HepG2 (cell line): ENCODE measurements at regions not wholly inside any gene's neighbourhood (a gene's known extent, or its start where the extent isn't known, plus 50 kb on each side); places are given as distances from the start of the nearest gene placed in this dataset.

Experiments used
- CREM ChIP-seq, 2 experiments: sonication (generic) in 1 of 2; formaldehyde crosslinking in 1 of 2; IDR thresholded peaks; 2 replicates each; pipeline versions ENCODE4 v1.4.0 to v1.6.1; 2016 to 2020; ENCODE audit warnings: antibody characterized with exemption in 1 of 2, mild to moderate bottlenecking in 1 of 2, missing genetic modification reagents in 1 of 2
- EP300 ChIP-seq, 3 experiments: sonication (generic) in 1 of 3; formaldehyde crosslinking in 1 of 3; IDR thresholded peaks; 2 replicates each; pipeline versions ENCODE4 v1.5.1 to v1.6.1; 2011 to 2020; ENCODE audit warnings: low read depth in 2 of 3, low read length in 2 of 3, borderline replicate concordance in 1 of 3, improper control_type of control experiment in 1 of 3, mild to moderate bottlenecking in 1 of 3, missing genetic modification reagents in 1 of 3, moderate library complexity in 1 of 3
- FOXA1 ChIP-seq, 2 experiments: fragments of 450-650 bp in 1 of 2; sonication (generic) in 1 of 2; formaldehyde crosslinking in 1 of 2; IDR thresholded peaks; 2 replicates each; pipeline versions ENCODE4 v1.4.0 to v1.6.1; 2016 to 2020; ENCODE audit warnings: missing genetic modification reagents in 1 of 2
- FOXO1 ChIP-seq: sonication (generic); formaldehyde crosslinking; IDR thresholded peaks from 2 replicates; pipeline ENCODE4 v1.4.0; 2020; ENCODE audit warnings: missing genetic modification reagents
- MYC ChIP-seq: sonication (generic); formaldehyde crosslinking; IDR thresholded peaks from 2 replicates; pipeline ENCODE4 v1.9.0; 2021; ENCODE audit warnings: missing genetic modification reagents, borderline replicate concordance
- PHF5A ChIP-seq: IDR thresholded peaks from one replicate; pipeline ENCODE4 v1.6.1; 2018; ENCODE audit warnings: low read depth, missing genetic modification reagents; ENCODE audit not compliant: unreplicated experiment
- POLR2A ChIP-seq, 2 experiments: IDR thresholded peaks; 2 replicates each; pipeline ENCODE4 v1.6.1; 2011; ENCODE audit warnings: low read depth in 2 of 2, low read length in 2 of 2, mild to moderate bottlenecking in 1 of 2, moderate library complexity in 1 of 2; ENCODE audit not compliant: insufficient read depth in 1 of 2
- ZBTB21 ChIP-seq: sonication (generic); formaldehyde crosslinking; IDR thresholded peaks from 2 replicates; pipeline ENCODE4 v1.4.0; 2020; ENCODE audit warnings: missing genetic modification reagents
- ZNF253 ChIP-seq: sonication (generic); formaldehyde crosslinking; IDR thresholded peaks from 2 replicates; pipeline ENCODE4 v1.8.0; 2022; ENCODE audit warnings: mild to moderate bottlenecking, missing genetic modification reagents, borderline replicate concordance
- TF ChIP-seq, protein P1 (sequence below): sonication (generic); formaldehyde crosslinking; IDR thresholded peaks from 2 replicates; pipeline ENCODE4 v1.5.0; 2020; ENCODE audit warnings: missing genetic modification reagents

GRCh38 chr11:109305009-109305408 is 117.0 kb upstream of the C11orf87 start:
- TF ChIP-seq ZBTB21 (CRISPR knock-in tag) = no peak
- TF ChIP-seq, protein P1, sequence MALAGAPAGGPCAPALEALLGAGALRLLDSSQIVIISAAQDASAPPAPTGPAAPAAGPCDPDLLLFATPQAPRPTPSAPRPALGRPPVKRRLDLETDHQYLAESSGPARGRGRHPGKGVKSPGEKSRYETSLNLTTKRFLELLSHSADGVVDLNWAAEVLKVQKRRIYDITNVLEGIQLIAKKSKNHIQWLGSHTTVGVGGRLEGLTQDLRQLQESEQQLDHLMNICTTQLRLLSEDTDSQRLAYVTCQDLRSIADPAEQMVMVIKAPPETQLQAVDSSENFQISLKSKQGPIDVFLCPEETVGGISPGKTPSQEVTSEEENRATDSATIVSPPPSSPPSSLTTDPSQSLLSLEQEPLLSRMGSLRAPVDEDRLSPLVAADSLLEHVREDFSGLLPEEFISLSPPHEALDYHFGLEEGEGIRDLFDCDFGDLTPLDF (CRISPR knock-in tag) = no peak
- no peak for TF ChIP-seq FOXO1 (CRISPR knock-in tag)
- TF ChIP-seq POLR2A (IDR thresholded peaks at IDR 0.05; ENCODE audit: insufficient read depth in 1 of 2, low read depth in 2 of 2, low read length in 2 of 2) = no peak
- no peak for TF ChIP-seq EP300 (IDR thresholded peaks at IDR 0.05; ENCODE audit: low read depth in 2 of 2, low read length in 2 of 2)
- TF ChIP-seq EP300 (CRISPR knock-in tag; IDR thresholded peaks at IDR 0.05; ENCODE audit: borderline replicate concordance) = no peak
- TF ChIP-seq CREM (IDR thresholded peaks at IDR 0.05) = no peak
- no peak for TF ChIP-seq CREM (CRISPR knock-in tag; IDR thresholded peaks at IDR 0.05)
- TF ChIP-seq FOXA1 (IDR thresholded peaks at IDR 0.05) = no peak
- no peak for TF ChIP-seq FOXA1 (CRISPR knock-in tag; IDR thresholded peaks at IDR 0.05)
- TF ChIP-seq PHF5A (CRISPR knock-in tag) = no peak
- no peak for TF ChIP-seq MYC
- TF ChIP-seq ZNF253 (CRISPR knock-in tag) = no peak
